H9 (cell line): ENCODE measurements at regions not wholly inside any gene's neighbourhood (a gene's known extent, or its start where the extent isn't known, plus 50 kb on each side); places are given as distances from the start of the nearest gene placed in this dataset.

Source experiments
- DNase-seq: peaks from one replicate; pipeline ENCODE4 v3.0.0-alpha.2; 2017
- H2AFZ ChIP-seq: one replicate; pipeline ENCODE4 v1.6.1; 2013; ENCODE audit warnings: mild to moderate bottlenecking, low read length, control low read depth, moderate library complexity
- H2AK5ac ChIP-seq: 2 replicates; pipeline ENCODE4 v1.6.1; 2013; ENCODE audit warnings: low read length, control low read depth, mixed read lengths; ENCODE audit not compliant: insufficient read length
- H2BK120ac ChIP-seq: one replicate; pipeline ENCODE4 v1.6.1; 2013; ENCODE audit warnings: low read depth, mild to moderate bottlenecking, low read length, control low read depth, inconsistent platforms; ENCODE audit not compliant: poor library complexity, severe bottlenecking
- H2BK12ac ChIP-seq: 2 replicates; pipeline ENCODE4 v1.6.1; 2013; ENCODE audit warnings: low read length, control low read depth, mixed read lengths, low read depth; ENCODE audit not compliant: insufficient read length
- H2BK15ac ChIP-seq: 2 replicates; pipeline ENCODE4 v1.6.1; 2013; ENCODE audit warnings: low read depth, low read length, control low read depth
- H2BK20ac ChIP-seq: one replicate; pipeline ENCODE4 v1.6.1; 2013; ENCODE audit warnings: low read depth, mild to moderate bottlenecking, low read length, control low read depth, inconsistent platforms; ENCODE audit not compliant: poor library complexity, severe bottlenecking
- H2BK5ac ChIP-seq: 2 replicates; pipeline ENCODE4 v1.6.1; 2013; ENCODE audit warnings: low read length, control low read depth, mixed read lengths; ENCODE audit not compliant: insufficient read length
- H3K14ac ChIP-seq: 2 replicates; pipeline ENCODE4 v1.6.1; 2013; ENCODE audit warnings: low read length, control low read depth; ENCODE audit not compliant: insufficient read depth
- H3K18ac ChIP-seq: 2 replicates; pipeline ENCODE4 v1.6.1; 2013; ENCODE audit warnings: low read depth, mild to moderate bottlenecking, mixed read lengths, low read length, control low read depth; ENCODE audit not compliant: insufficient read length
- H3K23ac ChIP-seq: 2 replicates; pipeline ENCODE4 v1.6.1; 2013; ENCODE audit warnings: low read length, control low read depth, mixed read lengths, low read depth; ENCODE audit not compliant: insufficient read length
- H3K23me2 ChIP-seq: 2 replicates; pipeline ENCODE4 v1.6.1; 2013; ENCODE audit warnings: low read depth, mild to moderate bottlenecking, mixed read lengths, low read length, control low read depth; ENCODE audit not compliant: insufficient read length, poor library complexity, severe bottlenecking
- H3K27ac ChIP-seq: 2 replicates; pipeline ENCODE4 v1.5.1; 2013; ENCODE audit warnings: low read length, control low read depth, mixed read lengths, low read depth; ENCODE audit not compliant: insufficient read length
- H3K27me3 ChIP-seq: 2 replicates; pipeline ENCODE4 v1.6.1; 2013; ENCODE audit warnings: low read length, control low read depth, inconsistent platforms; ENCODE audit not compliant: insufficient read depth
- H3K4ac ChIP-seq: 2 replicates; pipeline ENCODE4 v1.6.1; 2013; ENCODE audit warnings: low read depth, mild to moderate bottlenecking, control low read depth, inconsistent platforms, low read length, moderate library complexity
- H3K4me1 ChIP-seq: 2 replicates; pipeline ENCODE4 v1.6.1; 2013; ENCODE audit warnings: low read length, control low read depth, inconsistent platforms; ENCODE audit not compliant: insufficient read depth
- H3K4me2 ChIP-seq: 2 replicates; pipeline ENCODE4 v1.6.1; 2013; ENCODE audit warnings: low read length, control low read depth, mixed read lengths; ENCODE audit not compliant: insufficient read length, insufficient read depth
- H3K56ac ChIP-seq: 2 replicates; pipeline ENCODE4 v1.6.1; 2013; ENCODE audit warnings: low read depth, mild to moderate bottlenecking, mixed read lengths, low read length, control low read depth; ENCODE audit not compliant: insufficient read length
- H3K79me1 ChIP-seq: 2 replicates; pipeline ENCODE4 v1.6.1; 2013; ENCODE audit warnings: low read depth, mild to moderate bottlenecking, moderate library complexity, low read length, control low read depth, inconsistent platforms; ENCODE audit not compliant: insufficient read depth, poor library complexity, severe bottlenecking
- H3K79me2 ChIP-seq: 2 replicates; pipeline ENCODE4 v1.6.1; 2013; ENCODE audit warnings: low read length, control low read depth, inconsistent platforms; ENCODE audit not compliant: insufficient read depth
- H3K9ac ChIP-seq: 2 replicates; pipeline ENCODE4 v1.6.1; 2013; ENCODE audit warnings: low read length, control low read depth, mixed read lengths; ENCODE audit not compliant: insufficient read length; ENCODE audit errors: extremely low read depth
- H3K9me3 ChIP-seq: one replicate; pipeline ENCODE4 v1.6.1; 2013; ENCODE audit warnings: low read depth, low read length, inconsistent platforms; ENCODE audit not compliant: control insufficient read depth
- H3T11ph ChIP-seq: one replicate; pipeline ENCODE4 v1.6.1; 2013; ENCODE audit warnings: mild to moderate bottlenecking, low read length, control low read depth, inconsistent platforms
- H4K20me1 ChIP-seq: one replicate; pipeline ENCODE4 v1.6.1; 2013; ENCODE audit not compliant: control insufficient read depth, insufficient read length, insufficient read depth
- H4K5ac ChIP-seq: 2 replicates; pipeline ENCODE4 v1.6.1; 2013; ENCODE audit warnings: low read depth, mild to moderate bottlenecking, mixed read lengths, low read length, control low read depth; ENCODE audit not compliant: insufficient read length
- H4K8ac ChIP-seq: replicated peaks from 2 replicates; pipeline ENCODE4 v1.6.1; 2013; ENCODE audit warnings: low read length, control low read depth, mixed read lengths, low read depth; ENCODE audit not compliant: insufficient read length
- H4K91ac ChIP-seq: 2 replicates; pipeline ENCODE4 v1.6.1; 2013; ENCODE audit warnings: low read depth, mild to moderate bottlenecking, moderate library complexity, mixed read lengths, low read length, control low read depth; ENCODE audit not compliant: insufficient read length
- H3K27ac Mint-ChIP-seq, 3 experiments: 2 replicates in 2 of 3; 3 replicates in 1 of 3; pipeline ENCODE4 v1.8.0; 2020 to 2021; ENCODE audit warnings: mixed read lengths in 3 of 3, mild to moderate bottlenecking in 1 of 3, moderate library complexity in 1 of 3
- H3K27me3 Mint-ChIP-seq: 2 replicates; pipeline ENCODE4 v1.8.0; 2021; ENCODE audit warnings: low read depth, mild to moderate bottlenecking, moderate library complexity, mixed read lengths
- H3K36me3 Mint-ChIP-seq, 3 experiments: 2 replicates in 2 of 3; 3 replicates in 1 of 3; pipeline ENCODE4 v1.8.0; 2020 to 2021; ENCODE audit warnings: low read depth in 3 of 3, mixed read lengths in 3 of 3; ENCODE audit not compliant: insufficient read depth in 1 of 3
- H3K4me1 Mint-ChIP-seq, 2 experiments: 2 replicates each; pipeline ENCODE4 v1.8.0; 2020; ENCODE audit warnings: mixed read lengths in 2 of 2
- H3K4me3 Mint-ChIP-seq, 2 experiments: 2 replicates in 1 of 2; 3 replicates in 1 of 2; pipeline ENCODE4 v1.8.0; 2020 to 2021; ENCODE audit warnings: mild to moderate bottlenecking in 2 of 2, mixed read lengths in 2 of 2, moderate library complexity in 1 of 2
- H3K9me3 Mint-ChIP-seq, 2 experiments: 2 replicates in 1 of 2; 3 replicates in 1 of 2; pipeline ENCODE4 v1.8.0; 2020; ENCODE audit warnings: mild to moderate bottlenecking in 2 of 2, mixed read lengths in 2 of 2, moderate library complexity in 1 of 2
- WGBS: extraction: QIAGEN DNeasy Blood & Tissue Kit; methylation state at CpG from one replicate; pipeline ENCODE4 v1.1.7; 2013; ENCODE audit warnings: missing lambda C conversion rate, low lambda C conversion rate, mixed read lengths; ENCODE audit not compliant: insufficient read length; ENCODE audit errors: extremely low coverage; 5-methylcytosine and 5-hydroxymethylcytosine counted together
- TF ChIP-seq, protein P1 (sequence below): fragments of 200-600 bp; sonication (generic); conservative IDR thresholded peaks from 3 replicates; pipeline ENCODE4 v1.8.0; 2021; ENCODE audit warnings: antibody characterized with exemption, mild to moderate bottlenecking

DNA sequence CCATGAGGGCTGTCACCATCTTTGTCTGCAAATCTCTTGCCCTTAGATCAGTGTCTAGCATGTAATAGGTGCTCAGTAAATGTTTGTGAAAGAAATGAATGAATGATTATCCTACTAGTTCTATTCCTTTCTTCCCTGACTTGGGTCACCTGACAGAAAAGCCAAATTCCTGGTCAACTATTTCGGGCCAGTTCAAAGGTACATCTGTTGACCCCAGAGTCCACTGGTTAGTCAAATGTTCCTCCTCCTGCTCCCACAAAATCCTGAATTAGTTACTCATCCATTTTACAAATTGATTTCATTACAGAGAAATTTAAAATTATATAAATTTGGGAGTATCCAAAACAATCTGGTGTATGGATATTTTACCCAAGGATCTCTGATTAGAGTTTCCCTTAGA lies 124.7 kb upstream of the NAV2 start:
- H3K4ac ChIP-seq, result no peak overlapping the region
- no peak overlapping the region for H3K27ac ChIP-seq
- Mint-ChIP-seq H3K27ac (no peak overlapping the region), H3K36me3 (peaks cover 0 to 11% (median 0%) of the 10 kb centered on the region in 3 experiments; a peak in 1 of 7 replicates), H3K4me1 (no peaks in the 10 kb centered on the region; a peak in 1 of 4 replicates), H3K9me3 (peaks cover 8 to 14% of the 10 kb centered on the region in 2 experiments), H3K27me3 (peaks cover 12% of the 10 kb centered on the region), H3K4me3 (no peak overlapping the region)
- no peak overlapping the region for H2BK5ac ChIP-seq
- H4K91ac ChIP-seq, result no peak overlapping the region
- TF ChIP-seq, protein P1, sequence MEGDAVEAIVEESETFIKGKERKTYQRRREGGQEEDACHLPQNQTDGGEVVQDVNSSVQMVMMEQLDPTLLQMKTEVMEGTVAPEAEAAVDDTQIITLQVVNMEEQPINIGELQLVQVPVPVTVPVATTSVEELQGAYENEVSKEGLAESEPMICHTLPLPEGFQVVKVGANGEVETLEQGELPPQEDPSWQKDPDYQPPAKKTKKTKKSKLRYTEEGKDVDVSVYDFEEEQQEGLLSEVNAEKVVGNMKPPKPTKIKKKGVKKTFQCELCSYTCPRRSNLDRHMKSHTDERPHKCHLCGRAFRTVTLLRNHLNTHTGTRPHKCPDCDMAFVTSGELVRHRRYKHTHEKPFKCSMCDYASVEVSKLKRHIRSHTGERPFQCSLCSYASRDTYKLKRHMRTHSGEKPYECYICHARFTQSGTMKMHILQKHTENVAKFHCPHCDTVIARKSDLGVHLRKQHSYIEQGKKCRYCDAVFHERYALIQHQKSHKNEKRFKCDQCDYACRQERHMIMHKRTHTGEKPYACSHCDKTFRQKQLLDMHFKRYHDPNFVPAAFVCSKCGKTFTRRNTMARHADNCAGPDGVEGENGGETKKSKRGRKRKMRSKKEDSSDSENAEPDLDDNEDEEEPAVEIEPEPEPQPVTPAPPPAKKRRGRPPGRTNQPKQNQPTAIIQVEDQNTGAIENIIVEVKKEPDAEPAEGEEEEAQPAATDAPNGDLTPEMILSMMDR, result no peak
- H2AFZ ChIP-seq, result no peak overlapping the region
- H3K56ac ChIP-seq, result no peak overlapping the region
- H4K20me1 ChIP-seq, result no peaks in the 10 kb centered on the region
- H4K8ac ChIP-seq, result no peak overlapping the region
- WGBS, result no CpG with 5 or more reads among the region's 1 CpG
- no peak for DNase-seq
- peaks cover 9% of the 10 kb centered on the region for H3K9me3 ChIP-seq
- H3K23ac ChIP-seq, result no peak overlapping the region
- H3K18ac ChIP-seq, result no peak overlapping the region
- no peak overlapping the region for H2BK120ac ChIP-seq
- H3T11ph ChIP-seq, result no peak overlapping the region
- no peak overlapping the region for H2BK15ac ChIP-seq
- no peak overlapping the region for H3K14ac ChIP-seq
- no peak overlapping the region for H4K5ac ChIP-seq
- no peak overlapping the region for H2BK20ac ChIP-seq
- no peak overlapping the region for H3K9ac ChIP-seq
- H3K4me2 ChIP-seq, result no peak overlapping the region
- no peak overlapping the region for H2BK12ac ChIP-seq
- no peaks in the 10 kb centered on the region for H3K79me2 ChIP-seq
- no peaks in the 10 kb centered on the region for H3K27me3 ChIP-seq
- no peak overlapping the region for H2AK5ac ChIP-seq
- no peaks in the 10 kb centered on the region for H3K4me1 ChIP-seq
- H3K23me2 ChIP-seq, result no peaks in the 10 kb centered on the region
- H3K79me1 ChIP-seq, result no peaks in the 10 kb centered on the region
